GM12872 (cell line): ENCODE measurements at regions not wholly inside any gene's neighbourhood (a gene's known extent, or its start where the extent isn't known, plus 50 kb on each side); places are given as distances from the start of the nearest gene placed in this dataset.

Experiments used
- TF ChIP-seq, protein P1 (sequence below): IDR thresholded peaks from 3 replicates; pipeline ENCODE4 v1.5.1; 2011; ENCODE audit warnings: low read depth, mild to moderate bottlenecking, low read length, moderate library complexity; ENCODE audit not compliant: insufficient read depth

DNA sequence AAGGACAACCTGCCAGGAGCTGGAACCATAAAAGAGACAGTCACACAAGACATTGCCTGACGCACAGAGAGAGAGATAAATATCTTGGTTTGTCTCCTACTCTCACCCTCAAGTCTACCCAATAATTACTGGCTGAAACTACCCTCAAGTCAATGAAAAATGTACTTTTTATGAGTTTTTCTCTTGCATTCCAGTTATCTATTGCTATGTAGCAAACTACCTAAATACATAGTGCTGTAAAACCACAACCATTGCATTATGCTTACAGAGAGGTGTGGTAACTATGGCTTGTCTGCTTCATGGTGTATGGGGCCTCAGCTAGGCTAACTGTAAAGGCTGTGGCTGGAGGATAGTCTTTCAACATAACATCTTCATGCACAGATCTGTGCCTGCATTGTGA is 247.8 kb downstream of the HAO1 start:
- TF ChIP-seq, protein P1, sequence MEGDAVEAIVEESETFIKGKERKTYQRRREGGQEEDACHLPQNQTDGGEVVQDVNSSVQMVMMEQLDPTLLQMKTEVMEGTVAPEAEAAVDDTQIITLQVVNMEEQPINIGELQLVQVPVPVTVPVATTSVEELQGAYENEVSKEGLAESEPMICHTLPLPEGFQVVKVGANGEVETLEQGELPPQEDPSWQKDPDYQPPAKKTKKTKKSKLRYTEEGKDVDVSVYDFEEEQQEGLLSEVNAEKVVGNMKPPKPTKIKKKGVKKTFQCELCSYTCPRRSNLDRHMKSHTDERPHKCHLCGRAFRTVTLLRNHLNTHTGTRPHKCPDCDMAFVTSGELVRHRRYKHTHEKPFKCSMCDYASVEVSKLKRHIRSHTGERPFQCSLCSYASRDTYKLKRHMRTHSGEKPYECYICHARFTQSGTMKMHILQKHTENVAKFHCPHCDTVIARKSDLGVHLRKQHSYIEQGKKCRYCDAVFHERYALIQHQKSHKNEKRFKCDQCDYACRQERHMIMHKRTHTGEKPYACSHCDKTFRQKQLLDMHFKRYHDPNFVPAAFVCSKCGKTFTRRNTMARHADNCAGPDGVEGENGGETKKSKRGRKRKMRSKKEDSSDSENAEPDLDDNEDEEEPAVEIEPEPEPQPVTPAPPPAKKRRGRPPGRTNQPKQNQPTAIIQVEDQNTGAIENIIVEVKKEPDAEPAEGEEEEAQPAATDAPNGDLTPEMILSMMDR = no peak

DNA sequence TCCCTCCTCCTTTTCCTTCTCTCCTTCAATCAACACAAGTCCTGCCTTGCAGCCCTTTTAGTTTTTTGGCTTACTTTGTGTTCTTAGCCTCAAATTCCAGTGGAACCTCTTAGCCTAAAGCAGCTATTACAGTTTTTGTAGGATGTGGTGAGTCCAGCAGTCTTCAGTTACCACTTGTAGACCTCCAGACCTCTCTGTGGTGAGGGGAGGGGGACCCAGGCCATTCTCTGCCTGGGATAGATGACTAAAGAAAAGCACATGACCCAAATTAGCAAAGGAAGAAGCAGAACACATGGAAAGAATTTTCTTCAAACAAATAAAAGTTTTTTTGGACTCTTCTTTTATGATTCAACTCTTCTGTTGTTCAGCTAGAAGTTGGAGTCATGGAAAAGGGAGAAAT is 246.5 kb downstream of the HAO1 start:
- TF ChIP-seq, protein P1 = no peak

DNA sequence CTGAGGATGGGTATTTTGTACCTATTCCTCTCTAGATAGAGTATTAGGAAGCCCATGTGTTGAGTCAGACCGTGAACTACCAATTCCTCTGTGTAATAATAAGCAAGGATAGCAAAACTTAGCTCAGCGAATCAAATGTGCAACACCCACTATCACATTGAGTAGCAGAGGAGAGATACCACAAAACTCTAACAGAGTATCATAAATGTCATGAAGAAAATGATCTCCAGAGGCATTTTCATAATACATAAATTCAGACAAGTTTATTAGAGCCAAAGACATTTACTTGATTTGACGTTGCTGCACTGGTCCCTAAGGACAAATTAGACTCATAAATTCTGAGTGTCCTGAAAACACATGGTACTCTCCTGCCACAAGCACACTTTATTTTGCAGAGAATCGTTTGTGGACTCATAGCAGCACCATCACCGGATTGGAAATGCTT is 245.2 kb downstream of the HAO1 start:
- TF ChIP-seq, protein P1 = no peak

DNA sequence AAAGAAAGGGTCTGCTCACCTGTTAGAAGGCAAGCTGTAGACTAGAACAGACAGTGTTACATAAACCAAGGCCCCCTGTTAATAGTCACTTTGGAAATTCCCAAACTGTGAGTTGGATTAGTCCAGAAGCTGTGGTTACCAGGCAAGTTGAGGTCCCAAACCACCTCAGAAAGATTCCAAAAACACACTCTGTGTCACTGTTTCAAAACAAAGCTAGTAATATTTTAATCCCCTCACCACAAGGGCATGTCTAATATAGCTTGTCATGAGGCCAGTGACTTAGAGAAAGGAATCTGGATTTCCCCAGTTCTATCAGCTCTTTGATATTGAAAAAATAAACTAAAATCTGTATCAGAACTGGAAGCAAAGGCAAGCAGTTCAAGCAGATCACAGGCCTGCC is 244.6 kb downstream of the HAO1 start:
- TF ChIP-seq, protein P1 = no peak

DNA sequence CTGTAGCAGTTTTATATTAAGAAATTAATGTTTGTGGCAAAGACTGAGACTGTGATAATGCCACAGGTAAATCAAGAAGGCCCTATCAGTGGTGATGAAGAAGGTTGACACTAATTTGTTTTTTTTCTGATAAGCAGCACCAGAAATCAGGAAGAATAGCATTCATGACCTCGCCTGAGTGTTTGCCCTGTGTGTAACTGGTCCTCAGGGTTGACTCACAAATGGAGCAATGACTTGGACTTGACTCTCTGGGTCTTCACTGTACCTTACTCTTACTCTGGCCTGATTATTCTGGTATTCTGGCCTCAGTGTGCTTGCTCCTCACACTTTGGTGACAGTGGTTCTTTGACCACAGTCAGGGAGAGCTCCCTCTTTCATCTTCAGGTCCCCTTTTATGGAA is 243.9 kb downstream of the HAO1 start:
- TF ChIP-seq, protein P1 = no peak

DNA sequence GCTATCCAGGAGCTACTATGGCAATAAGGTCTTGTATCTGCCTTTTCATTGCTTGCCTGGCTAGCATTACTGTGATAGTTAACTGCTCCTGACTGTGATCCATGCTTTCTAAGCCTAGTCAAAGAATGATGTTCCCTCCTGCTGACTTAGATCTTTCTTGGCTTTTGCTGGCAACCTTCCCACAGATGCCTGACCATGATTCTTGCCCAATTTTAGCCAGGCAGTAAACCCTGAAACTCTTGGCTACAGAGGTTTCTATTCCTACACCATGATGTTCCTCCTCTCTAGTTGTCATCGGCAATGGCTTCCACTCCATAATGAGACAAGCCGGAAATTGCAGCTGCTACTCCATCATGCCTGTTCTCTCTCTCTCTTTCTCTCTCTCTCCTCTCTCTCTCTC is 238.1 kb downstream of the HAO1 start:
- TF ChIP-seq, protein P1 = no peak

DNA sequence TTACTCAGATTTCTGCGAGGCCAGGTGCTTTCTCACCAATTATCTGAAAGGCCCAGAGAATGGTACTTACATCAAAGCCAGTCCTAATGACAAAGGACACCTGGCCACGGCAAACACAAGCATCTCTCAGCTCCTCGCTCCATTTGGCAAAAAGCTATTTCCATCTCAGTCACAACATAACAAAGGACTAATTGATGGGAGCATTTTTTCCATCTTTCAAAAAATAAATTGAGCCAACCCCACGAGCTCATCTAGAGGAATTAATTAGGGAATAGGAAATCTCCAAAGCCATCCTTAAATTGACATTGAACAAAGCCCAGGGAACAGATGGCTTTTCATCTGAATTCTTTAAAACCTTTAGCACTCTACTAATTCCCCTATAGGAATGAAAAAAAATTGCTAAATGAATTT is 236.7 kb downstream of the HAO1 start:
- TF ChIP-seq, protein P1 = no peak

DNA sequence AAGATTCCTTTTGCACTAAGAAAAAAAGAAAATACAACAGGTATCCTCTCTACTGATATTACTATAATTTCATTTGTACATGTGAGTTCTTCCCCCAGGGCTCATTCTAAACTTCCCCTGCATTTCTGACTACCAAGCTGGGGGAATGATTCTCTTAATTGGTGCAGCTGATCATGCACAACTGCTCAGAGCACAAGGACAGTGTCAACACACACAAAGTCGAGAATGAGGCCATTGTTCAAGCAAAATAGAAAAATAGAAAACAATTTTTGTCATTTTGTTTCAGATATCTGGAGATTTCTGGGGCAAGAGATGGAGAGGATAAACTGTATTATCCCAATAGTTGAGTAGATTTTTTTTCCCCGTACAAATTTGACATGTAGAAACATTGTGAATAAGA is 236.3 kb downstream of the HAO1 start:
- TF ChIP-seq, protein P1 = no peak
